ENCODE measurements at regions not wholly inside any gene's neighbourhood (a gene's known extent, or its start where the extent isn't known, plus 50 kb on each side); places are given as distances from the start of the nearest gene placed in this dataset.

- no peaks in the 10 kb centered on the region for H3K36me3 ChIP-seq (ENCODE audit: control insufficient read depth, insufficient read depth, low read length)
- no peak overlapping the region for H3K4me3 ChIP-seq
- H3K27ac ChIP-seq (ENCODE audit: extremely low read depth, low read depth, low read length), result no peak overlapping the region
- no peaks in the 10 kb centered on the region for H4K20me1 ChIP-seq (replicated peaks; ENCODE audit: control insufficient read depth, insufficient read depth, low read length)
- H3K9me3 ChIP-seq (replicated peaks; ENCODE audit: control insufficient read depth, insufficient read depth, low read depth, low read length), result no peaks in the 10 kb centered on the region
- intact Hi-C loops (cut with micrococcal nuclease), result no loop called here
- 0% methylated on average over 5 of the region's 5 CpGs for WGBS (ENCODE audit: insufficient coverage, low coverage, missing lambda C conversion rate)
- ATAC-seq, result no peak
- no peak for DNase-seq (ENCODE audit: extremely low read depth in 1 of 4, low spot score in 3 of 4)
- no peak for FAIRE-seq
- no peak overlapping the region for H3K9ac ChIP-seq (ENCODE audit: insufficient read depth in 1 of 2, low read depth in 2 of 2, low read length in 2 of 2)
- H3K9me1 ChIP-seq (ENCODE audit: control insufficient read depth, insufficient read depth, low read length), result no peaks in the 10 kb centered on the region
- H2AFZ ChIP-seq (ENCODE audit: low read depth, low read length), result no peak overlapping the region
- no TSS peak for BruUV-seq (replicated peaks)
- ChIA-PET CTCF (ENCODE audit: low intra/inter-chr PET ratio) (no interaction called here), POLR2A (no interaction called here)
- no peaks in the 10 kb centered on the region for H3K79me2 ChIP-seq (ENCODE audit: control insufficient read depth, insufficient read depth, low read length)
- no peak overlapping the region for H3K4me2 ChIP-seq (ENCODE audit: insufficient read depth, low read length)
- in situ Hi-C loops (cut with MboI), result no loop called here
- no peaks in the 10 kb centered on the region for H3K27me3 ChIP-seq (ENCODE audit: control insufficient read depth in 2 of 2, insufficient read depth in 2 of 2, low read length in 2 of 2)
- H3K4me1 ChIP-seq (replicated peaks in 1 of 2; ENCODE audit: control insufficient read depth in 2 of 2, insufficient read depth in 2 of 2, low read length in 2 of 2), result no peaks in the 10 kb centered on the region
- TF ChIP-seq EP400 (IDR thresholded peaks at IDR 0.05) (no peak), POLR2H (tag; IDR thresholded peaks at IDR 0.05; ENCODE audit: low read depth) (no peak), ZBTB9 (CRISPR knock-in tag; IDR thresholded peaks at IDR 0.05) (no peak), CREB1 (IDR thresholded peaks at IDR 0.05) (no peak), CREB1 (CRISPR knock-in tag; IDR thresholded peaks at IDR 0.05) (no peak), ZNF316 (IDR thresholded peaks at IDR 0.05) (no peak), PATZ1 (CRISPR knock-in tag; IDR thresholded peaks at IDR 0.05; ENCODE audit: borderline replicate concordance) (no peak), MAX (CRISPR knock-in tag; IDR thresholded peaks at IDR 0.05) (no peak), RFX1 (IDR thresholded peaks at IDR 0.05) (no peak), ZNF511 (CRISPR knock-in tag; IDR thresholded peaks at IDR 0.05) (no peak)
Measured at GRCh38 chr18:61720496-61720895, 172.3 kb downstream of the RNF152 start.

All from K562 (cell line).